ENCODE measurements at regions not wholly inside any gene's neighbourhood (a gene's known extent, or its start where the extent isn't known, plus 50 kb on each side); places are given as distances from the start of the nearest gene placed in this dataset.
"Not testable (repeated sequence)": the region's sequence is repeated elsewhere in the genome, so short reads cannot be mapped to it uniquely, and the experiment has no call there.

- DNase-seq; H3K27me3 Mint-ChIP-seq (ENCODE audit: low read depth in 3 of 3); H3K9me3 Mint-ChIP-seq; H3K36me3 Mint-ChIP-seq; H3K4me3 Mint-ChIP-seq; H3K27ac Mint-ChIP-seq: not testable (repeated sequence)
- peaks cover 14% of the 10 kb centered on the region in 2 donors for H3K4me1 Mint-ChIP-seq
Measured at GRCh38 chr2:16720737-16721136, 55.1 kb upstream of the CYRIA start.

- peaks cover 14% of the 10 kb centered on the region in 2 donors for H3K4me1 Mint-ChIP-seq
- H3K27ac Mint-ChIP-seq = no peak overlapping the region
- peaks cover under 1 to 4% (median 3%) of the 10 kb centered on the region in 3 donors for H3K27me3 Mint-ChIP-seq (ENCODE audit: low read depth in 3 of 3)
- no peak overlapping the region for H3K4me3 Mint-ChIP-seq
- no peaks in the 10 kb centered on the region for H3K9me3 Mint-ChIP-seq
- DNase-seq = no peak
- H3K36me3 Mint-ChIP-seq = no peaks in the 10 kb centered on the region
Measured at GRCh38 chr2:16719485-16719808, 53.8 kb upstream of the CYRIA start.

GRCh38 chr2:16718576-16719484 lies 53.2 kb upstream of the CYRIA start:
- Mint-ChIP-seq H3K4me1 (peaks cover 14% of the 10 kb centered on the region in 2 donors), H3K4me3 (no peak overlapping the region), H3K9me3 (no peaks in the 10 kb centered on the region), H3K27ac (no peak overlapping the region), H3K36me3 (no peaks in the 10 kb centered on the region), H3K27me3 (ENCODE audit: low read depth in 3 of 3) (peaks cover 0 to 3% (median 3%) of the 10 kb centered on the region in 3 donors)
- DNase-seq = no peak

- Mint-ChIP-seq H3K27ac (peak overlapping the region in 1 of 6 donors; percentile 6), H3K27me3 (ENCODE audit: low read depth in 3 of 3) (peaks cover 3% of the 10 kb centered on the region in 3 donors), H3K9me3 (no peaks in the 10 kb centered on the region), H3K36me3 (no peaks in the 10 kb centered on the region), H3K4me1 (peaks cover 14% of the 10 kb centered on the region in 2 donors), H3K4me3 (no peak overlapping the region)
- DNase-seq = no peak
Measured at GRCh38 chr2:16717477-16717876, 51.8 kb upstream of the CYRIA start.

GRCh38 chr2:16716944-16717343 lies 51.3 kb upstream of the CYRIA start:
- Mint-ChIP-seq H3K36me3 (no peaks in the 10 kb centered on the region), H3K27me3 (ENCODE audit: low read depth in 3 of 3) (peaks cover 3% of the 10 kb centered on the region in 3 donors), H3K27ac (peak overlapping the region in 1 of 6 donors; percentile 6), H3K9me3 (no peaks in the 10 kb centered on the region), H3K4me3 (no peak overlapping the region), H3K4me1 (peaks cover 14% of the 10 kb centered on the region in 2 donors)
- DNase-seq = no peak

GRCh38 chr2:16716024-16716423 lies 50.4 kb upstream of the CYRIA start:
- H3K27me3 Mint-ChIP-seq (ENCODE audit: low read depth in 3 of 3) = peaks cover 2 to 3% (median 3%) of the 10 kb centered on the region in 3 donors
- H3K4me1 Mint-ChIP-seq = peaks cover 14% of the 10 kb centered on the region in 2 donors
- H3K9me3 Mint-ChIP-seq = peaks cover 0 to 2% (median 0%) of the 10 kb centered on the region in 6 donors
- H3K27ac Mint-ChIP-seq = no peak overlapping the region
- H3K4me3 Mint-ChIP-seq = no peak overlapping the region
- no peak for DNase-seq
- no peaks in the 10 kb centered on the region for H3K36me3 Mint-ChIP-seq
